ENCODE measurements at regions not wholly inside any gene's neighbourhood (a gene's known extent, or its start where the extent isn't known, plus 50 kb on each side); places are given as distances from the start of the nearest gene placed in this dataset.

- peak; percentile 71 to 85 for DNase-seq
- 8 to 18% (median 15%) methylated on average over 11 of the region's 11 CpGs for WGBS, 5 donors
- peak overlapping the region in 4 of 5 donors; percentile 31 to 78 (median 74) for H3K27ac ChIP-seq
- no peaks in the 10 kb centered on the region for H3K36me3 ChIP-seq
- intact Hi-C loops (cut with DNase I; ENCODE audit: low total_unique reads) = no loop called here
- TF ChIP-seq EP300 (IDR thresholded peaks at IDR 0.05) = no peak
- TF ChIP-seq CTCF (IDR thresholded peaks at IDR 0.05) = no peak
- TF ChIP-seq POLR2AphosphoS5 (IDR thresholded peaks at IDR 0.05) = peak; percentile 23 to 72 (median 30)
- TF ChIP-seq POLR2A (IDR thresholded peaks at IDR 0.05) = no peak
- no peak overlapping the region for H3K4me3 ChIP-seq
- H3K4me1 ChIP-seq = peaks cover 7 to 20% (median 13%) of the 10 kb centered on the region in 4 donors
- H3K27me3 ChIP-seq = no peaks in the 10 kb centered on the region
- no peaks in the 10 kb centered on the region for H3K9me3 ChIP-seq
Observed at GRCh38 chr9:1231998-1232919, 182.1 kb downstream of the DMRT2 start.

- Histone ChIP-seq H3K27me3 (no peaks in the 10 kb centered on the region), H3K4me1 (peaks cover 7 to 20% (median 13%) of the 10 kb centered on the region in 4 donors), H3K27ac (no peak overlapping the region), H3K9me3 (no peaks in the 10 kb centered on the region), H3K36me3 (no peaks in the 10 kb centered on the region), H3K4me3 (no peak overlapping the region)
- TF ChIP-seq POLR2AphosphoS5 (IDR thresholded peaks at IDR 0.05) (peak in 1 of 3 donors; percentile 11), CTCF (IDR thresholded peaks at IDR 0.05) (no peak), EP300 (IDR thresholded peaks at IDR 0.05) (no peak)
- 55 to 75% (median 64%) methylated on average over 2 of the region's 2 CpGs for WGBS, 5 donors
- intact Hi-C loops (cut with DNase I; ENCODE audit: low total_unique reads) = no loop called here
- DNase-seq = no peak
Observed at GRCh38 chr9:1233568-1233967, 183.4 kb downstream of the DMRT2 start.

- Histone ChIP-seq H3K4me1 (peaks cover 7 to 20% (median 13%) of the 10 kb centered on the region in 4 donors), H3K27ac (no peak overlapping the region), H3K27me3 (no peaks in the 10 kb centered on the region), H3K36me3 (no peaks in the 10 kb centered on the region), H3K9me3 (no peaks in the 10 kb centered on the region), H3K4me3 (no peak overlapping the region)
- WGBS, 5 donors = 75 to 88% (median 83%) methylated on average over 4 of the region's 4 CpGs
- DNase-seq = no peak
- intact Hi-C loops (cut with DNase I; ENCODE audit: low total_unique reads) = no loop called here
- TF ChIP-seq EP300 (IDR thresholded peaks at IDR 0.05) (no peak), POLR2AphosphoS5 (IDR thresholded peaks at IDR 0.05) (no peak), POLR2A (IDR thresholded peaks at IDR 0.05) (no peak), CTCF (IDR thresholded peaks at IDR 0.05) (no peak)
Observed at GRCh38 chr9:1235650-1236049, 185.5 kb downstream of the DMRT2 start.

- TF ChIP-seq POLR2AphosphoS5 (IDR thresholded peaks at IDR 0.05) (no peak), EP300 (IDR thresholded peaks at IDR 0.05) (no peak), POLR2A (IDR thresholded peaks at IDR 0.05) (no peak), CTCF (IDR thresholded peaks at IDR 0.05) (no peak)
- 64 to 97% (median 75%) methylated on average over 2 of the region's 2 CpGs for WGBS, 5 donors
- Histone ChIP-seq H3K27ac (no peak overlapping the region), H3K27me3 (no peaks in the 10 kb centered on the region), H3K36me3 (no peaks in the 10 kb centered on the region), H3K4me3 (no peak overlapping the region), H3K9me3 (no peaks in the 10 kb centered on the region), H3K4me1 (peaks cover 7 to 20% (median 13%) of the 10 kb centered on the region in 4 donors)
- peak in 1 of 2 donors; percentile 11 for DNase-seq
- intact Hi-C loops (cut with DNase I; ENCODE audit: low total_unique reads) = no loop called here
Observed at GRCh38 chr9:1236061-1236460, 185.9 kb downstream of the DMRT2 start.

Data from stomach (tissue), 8 donors.